IMR-90 (cell line): ENCODE measurements at regions not wholly inside any gene's neighbourhood (a gene's known extent, or its start where the extent isn't known, plus 50 kb on each side); places are given as distances from the start of the nearest gene placed in this dataset.
A peak's percentile ranks its signal among the peaks of the same experiment; 100 is the strongest.

Experiments
- ATAC-seq: fragments of 200-7000 bp; cut with Tn5 transposase; 2 replicates; pipeline ENCODE4 v1.9.1; 2020; ENCODE audit warnings: low read depth, mild to moderate bottlenecking, moderate library complexity
- BruUV-seq: library from RNA; stranded (reverse); fragments of 400-500 nt; replicated peaks from 2 replicates; lab custom pipeline; 2021; lab: Mats Ljungman, UMichigan
- CTCF ChIA-PET: fragments of 300-600 bp; formaldehyde crosslinking; extraction: SDS; loops from one replicate; lab custom pipeline; 2021; ENCODE audit warnings: antibody characterized with exemption; lab: Yijun Ruan, JAX
- POLR2A ChIA-PET: fragments of 300-600 bp; sonication (Branson Sonifier 250); formaldehyde crosslinking; loops from one replicate; lab custom pipeline; 2022; ENCODE audit warnings: antibody characterized with exemption; ENCODE audit not compliant: unreplicated experiment; lab: Charles Lee
- DNase-seq: peaks from one replicate; pipeline ENCODE4 v3.0.0; 2013
- H2AFZ ChIP-seq: replicated peaks from 2 replicates; pipeline ENCODE3; 2013; ENCODE audit warnings: low read length, mild to moderate bottlenecking; ENCODE audit not compliant: poor library complexity
- H2AK5ac ChIP-seq: 2 replicates; pipeline ENCODE4 v1.6.1; 2013; ENCODE audit warnings: low read depth, low read length, inconsistent platforms
- H2AK9ac ChIP-seq: replicated peaks from 2 replicates; pipeline ENCODE3; 2013; ENCODE audit warnings: mild to moderate bottlenecking, low read depth, low read length, moderate library complexity; ENCODE audit not compliant: poor library complexity
- H2BK120ac ChIP-seq: 2 replicates; pipeline ENCODE4 v1.6.1; 2013; ENCODE audit warnings: low read depth, low read length, inconsistent platforms
- H2BK15ac ChIP-seq: 3 replicates; pipeline ENCODE4 v1.6.1; 2013; ENCODE audit warnings: low read depth, low read length, inconsistent platforms
- H2BK20ac ChIP-seq: 2 replicates; pipeline ENCODE4 v1.6.1; 2013; ENCODE audit warnings: low read depth, mild to moderate bottlenecking, inconsistent platforms, low read length, moderate library complexity
- H2BK5ac ChIP-seq: 2 replicates; pipeline ENCODE4 v1.6.1; 2013; ENCODE audit warnings: mild to moderate bottlenecking, low read depth, low read length, inconsistent platforms; ENCODE audit not compliant: poor library complexity, severe bottlenecking
- H3K14ac ChIP-seq: replicated peaks from 2 replicates; pipeline ENCODE4 v1.6.1; 2013; ENCODE audit warnings: low read depth, low read length, inconsistent platforms
- H3K18ac ChIP-seq: 2 replicates; pipeline ENCODE4 v1.6.1; 2013; ENCODE audit warnings: low read depth, low read length, control low read depth
- H3K23ac ChIP-seq: 2 replicates; pipeline ENCODE4 v1.6.1; 2013; ENCODE audit warnings: low read depth, low read length, inconsistent platforms
- H3K27ac ChIP-seq: 2 replicates; pipeline ENCODE4 v1.5.1; 2013; ENCODE audit warnings: mild to moderate bottlenecking, control low read depth, low read length; ENCODE audit not compliant: insufficient read depth
- H3K27me3 ChIP-seq: 2 replicates; pipeline ENCODE4 v1.6.1; 2013; ENCODE audit warnings: low read length; ENCODE audit not compliant: control insufficient read depth, insufficient read depth
- H3K36me3 ChIP-seq: 2 replicates; pipeline ENCODE4 v1.6.1; 2013; ENCODE audit warnings: low read length, mixed read lengths; ENCODE audit not compliant: control insufficient read depth, insufficient read depth
- H3K4ac ChIP-seq: 2 replicates; pipeline ENCODE4 v1.6.1; 2013; ENCODE audit warnings: low read depth, low read length, inconsistent platforms
- H3K4me1 ChIP-seq: 2 replicates; pipeline ENCODE4 v1.6.1; 2013; ENCODE audit warnings: low read length, mixed read lengths; ENCODE audit not compliant: control insufficient read depth, insufficient read depth
- H3K4me2 ChIP-seq: 2 replicates; pipeline ENCODE4 v1.6.1; 2013; ENCODE audit warnings: low read depth, mild to moderate bottlenecking, control low read depth, low read length, moderate library complexity
- H3K4me3 ChIP-seq: 2 replicates; pipeline ENCODE4 v1.5.1; 2013; ENCODE audit warnings: low read depth, mild to moderate bottlenecking, control low read depth, low read length, moderate library complexity; ENCODE audit not compliant: insufficient read depth
- H3K56ac ChIP-seq: 2 replicates; pipeline ENCODE4 v1.6.1; 2013; ENCODE audit warnings: low read length, inconsistent platforms; ENCODE audit not compliant: insufficient read depth; ENCODE audit errors: extremely low read depth
- H3K79me1 ChIP-seq, 2 experiments: 2 replicates each; pipeline ENCODE4 v1.6.1; 2013; ENCODE audit warnings: low read length in 2 of 2, inconsistent platforms in 1 of 2, low read depth in 1 of 2
- H3K9ac ChIP-seq: 2 replicates; pipeline ENCODE4 v1.6.1; 2013; ENCODE audit warnings: low read depth, low read length, control low read depth
- H3K9me1 ChIP-seq: 2 replicates; pipeline ENCODE4 v1.6.1; 2013; ENCODE audit warnings: low read length, inconsistent platforms; ENCODE audit not compliant: insufficient read depth
- H3K9me3 ChIP-seq: 2 replicates; pipeline ENCODE4 v1.6.1; 2013; ENCODE audit warnings: low read length; ENCODE audit not compliant: control insufficient read depth, insufficient read depth
- H4K20me1 ChIP-seq: 2 replicates; pipeline ENCODE4 v1.6.1; 2013; ENCODE audit warnings: low read length, inconsistent platforms; ENCODE audit not compliant: insufficient read depth
- H4K5ac ChIP-seq: 2 replicates; pipeline ENCODE4 v1.6.1; 2013; ENCODE audit warnings: mild to moderate bottlenecking, low read depth, low read length, control low read depth
- H4K8ac ChIP-seq, 2 experiments: 2 replicates each; pipeline ENCODE4 v1.6.1; 2013; ENCODE audit warnings: low read depth in 2 of 2, low read length in 2 of 2, control low read depth in 1 of 2, inconsistent platforms in 1 of 2
- H4K91ac ChIP-seq: 2 replicates; pipeline ENCODE4 v1.6.1; 2013; ENCODE audit warnings: low read depth, low read length, inconsistent platforms; ENCODE audit not compliant: insufficient read depth
- CEBPB ChIP-seq: IDR thresholded peaks from 2 replicates; pipeline ENCODE4 v1.6.1; 2012; ENCODE audit warnings: low read depth, low read length, improper control_type of control experiment
- FOS ChIP-seq: fragments of 150-350 bp; IDR thresholded peaks from 2 replicates; pipeline ENCODE4 v1.6.1; 2016; ENCODE audit warnings: low read depth, low read length
- WGBS, 2 experiments: methylation state at CpG; one replicate each; pipeline versions ENCODE4 v1.1.5 to v1.1.7; 2013; ENCODE audit warnings: missing lambda C conversion rate in 2 of 2; ENCODE audit not compliant: insufficient read length in 1 of 2; ENCODE audit errors: extremely low coverage in 2 of 2; 5-methylcytosine and 5-hydroxymethylcytosine counted together
- dilution Hi-C: fragments of 300-500 bp; cut with HindIII; formaldehyde crosslinking; loops from one replicate; pipeline ENCODE4 v1.14.3; 2018; ENCODE audit warnings: low sequenced_read_pairs; ENCODE audit not compliant: unreplicated experiment
- in situ Hi-C: fragments of 300-500 bp; cut with MboI; formaldehyde crosslinking; loops from 3 replicates; pipeline ENCODE4 v1.14.3; 2019; ENCODE audit warnings: low sequenced_read_pairs, inconsistent platforms, mixed read lengths
- intact Hi-C: fragments of 100-400 bp; cut with micrococcal nuclease; formaldehyde crosslinking; loops from 2 replicates; pipeline ENCODE4 v1.10.0; 2022

GRCh38 chr2:7795778-7796563 is 878.8 kb downstream of the RNF144A start:
- no peak overlapping the region for H2BK120ac ChIP-seq
- H3K9ac ChIP-seq: no peak overlapping the region
- ChIA-PET POLR2A (no interaction called here), CTCF (no interaction called here)
- no peak overlapping the region for H4K5ac ChIP-seq
- no CpG with 5 or more reads among the region's 7 CpGs for WGBS, 2 experiments
- H2BK15ac ChIP-seq: no peak overlapping the region
- no peak overlapping the region for H3K4me3 ChIP-seq
- no peak overlapping the region for H3K23ac ChIP-seq
- in situ Hi-C loops (no loop called here), dilution Hi-C loops (no loop called here), intact Hi-C loops (no loop called here)
- no peak overlapping the region for H3K18ac ChIP-seq
- H3K79me1 ChIP-seq: no peaks in the 10 kb centered on the region
- DNase-seq (peak; percentile 25), ATAC-seq (no peak)
- H4K91ac ChIP-seq: no peak overlapping the region
- H3K4ac ChIP-seq: no peak overlapping the region
- no peak overlapping the region for H3K4me2 ChIP-seq
- no peaks in the 10 kb centered on the region for H4K20me1 ChIP-seq
- no peaks in the 10 kb centered on the region for H3K9me1 ChIP-seq
- H2AK5ac ChIP-seq: no peak overlapping the region
- no peak overlapping the region for H3K14ac ChIP-seq
- no peak overlapping the region for H4K8ac ChIP-seq
- no peak overlapping the region for H2BK5ac ChIP-seq
- TF ChIP-seq CEBPB (peak; percentile 63), FOS (no peak)
- BruUV-seq: no TSS peak
- no peak overlapping the region for H3K27ac ChIP-seq
- no peaks in the 10 kb centered on the region for H3K27me3 ChIP-seq
- H2BK20ac ChIP-seq: no peak overlapping the region
- no peaks in the 10 kb centered on the region for H3K4me1 ChIP-seq
- H2AFZ ChIP-seq: no peak overlapping the region
- H2AK9ac ChIP-seq: no peak overlapping the region
- H3K36me3 ChIP-seq: no peaks in the 10 kb centered on the region
- H3K56ac ChIP-seq: no peak overlapping the region
- peaks cover under 1% of the 10 kb centered on the region; the same call in 1 of the 2 replicates for H3K9me3 ChIP-seq
